KMS-11 (cell line): ENCODE measurements at regions not wholly inside any gene's neighbourhood (a gene's known extent, or its start where the extent isn't known, plus 50 kb on each side); places are given as distances from the start of the nearest gene placed in this dataset.
"Not testable (repeated sequence)": the region's sequence is repeated elsewhere in the genome, so short reads cannot be mapped to it uniquely, and the experiment has no call there.

Source experiments
- H2AFZ ChIP-seq: fragments of 200-600 bp; sonication (generic); 2 replicates; pipeline ENCODE4 v1.6.1; 2016; ENCODE audit warnings: antibody characterized with exemption, mixed run types, low read depth
- H3K27ac ChIP-seq: fragments of 200-600 bp; sonication (generic); 2 replicates; pipeline ENCODE4 v1.6.1; 2016; ENCODE audit warnings: mild to moderate bottlenecking, mixed run types
- H3K27me3 ChIP-seq: fragments of 200-600 bp; sonication (generic); 2 replicates; pipeline ENCODE4 v1.6.1; 2017; ENCODE audit warnings: mild to moderate bottlenecking, low read depth, mixed run types, moderate library complexity; ENCODE audit not compliant: insufficient read depth
- H3K36me3 ChIP-seq: fragments of 200-600 bp; sonication (generic); 2 replicates; pipeline ENCODE4 v1.6.1; 2017; ENCODE audit warnings: mild to moderate bottlenecking, mixed run types; ENCODE audit not compliant: insufficient read depth
- H3K4me1 ChIP-seq: fragments of 200-600 bp; sonication (generic); 2 replicates; pipeline ENCODE4 v1.6.1; 2016; ENCODE audit warnings: mild to moderate bottlenecking, low read depth, mixed run types; ENCODE audit not compliant: poor library complexity, severe bottlenecking
- H3K4me2 ChIP-seq: fragments of 200-600 bp; sonication (generic); 2 replicates; pipeline ENCODE4 v1.7.0; 2016; ENCODE audit warnings: mild to moderate bottlenecking, mixed run types
- H3K4me3 ChIP-seq: fragments of 200-600 bp; sonication (generic); IDR thresholded peaks from 2 replicates; pipeline ENCODE4 v1.6.1; 2017; ENCODE audit warnings: low read depth, low read length, mixed read lengths; ENCODE audit not compliant: insufficient read depth
- H3K79me2 ChIP-seq: fragments of 200-600 bp; sonication (generic); 2 replicates; pipeline ENCODE4 v1.6.1; 2016; ENCODE audit warnings: low read depth, mixed run types; ENCODE audit not compliant: insufficient read depth
- H3K9ac ChIP-seq: fragments of 200-600 bp; sonication (generic); 2 replicates; pipeline ENCODE4 v1.6.1; 2016; ENCODE audit warnings: mild to moderate bottlenecking, mixed run types
- H4K20me1 ChIP-seq: fragments of 200-600 bp; sonication (generic); 2 replicates; pipeline ENCODE4 v1.6.1; 2016; ENCODE audit warnings: mild to moderate bottlenecking, mixed run types; ENCODE audit not compliant: insufficient read depth
- TF ChIP-seq, protein P1 (sequence below): fragments of 200-600 bp; sonication (generic); conservative IDR thresholded peaks from 2 replicates; pipeline ENCODE4 v1.6.1; 2017; ENCODE audit warnings: low read depth, mild to moderate bottlenecking, antibody characterized with exemption, low read length, moderate library complexity, mixed read lengths

DNA sequence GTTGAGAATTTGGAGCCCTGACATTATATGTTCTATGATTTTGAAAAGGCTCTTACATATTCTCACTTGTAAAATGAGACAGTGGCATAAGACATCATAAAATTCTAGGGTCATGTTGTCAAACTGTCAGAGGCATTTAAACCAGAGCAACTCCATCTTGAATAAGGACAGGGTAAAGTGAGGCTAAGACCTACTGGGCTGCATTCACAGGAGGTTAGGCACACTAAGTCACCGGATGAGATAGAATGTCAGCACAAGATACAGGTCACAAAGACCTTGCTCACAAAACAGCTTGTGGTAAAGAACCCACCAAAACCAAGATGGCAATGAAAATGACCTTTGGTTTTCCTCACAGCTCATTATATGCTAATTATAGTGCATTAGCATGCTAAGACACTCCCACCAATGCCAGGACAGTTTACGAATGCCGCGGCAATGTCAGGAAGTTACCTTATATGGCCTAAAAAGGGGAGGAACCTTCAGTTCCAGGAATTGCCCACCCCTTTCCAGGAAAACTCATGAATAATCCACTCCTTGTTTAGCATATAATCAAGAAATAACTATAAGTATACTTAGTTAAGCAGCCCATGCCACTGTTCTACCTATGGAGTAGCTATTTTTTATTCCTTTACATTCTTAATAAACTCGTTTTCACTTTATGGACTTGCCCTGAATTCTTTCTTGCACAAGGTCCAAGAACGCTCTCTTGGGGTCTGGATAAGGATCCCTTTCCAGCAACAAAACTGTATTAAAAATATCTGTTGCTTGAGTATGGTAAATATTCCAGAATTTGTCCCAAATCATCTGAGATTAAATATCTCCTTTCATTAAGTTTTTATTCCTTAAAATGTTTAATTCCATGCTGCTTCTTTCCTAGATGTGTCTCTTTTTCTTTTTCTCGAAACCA is 406.4 kb downstream of the METTL4 start:
- H4K20me1 ChIP-seq = no peaks in the 10 kb centered on the region
- H2AFZ ChIP-seq = no peak overlapping the region
- no peaks in the 10 kb centered on the region for H3K36me3 ChIP-seq
- no peaks in the 10 kb centered on the region for H3K27me3 ChIP-seq
- no peak overlapping the region for H3K4me3 ChIP-seq
- no peaks in the 10 kb centered on the region for H3K79me2 ChIP-seq
- H3K9ac ChIP-seq = no peak overlapping the region
- no peaks in the 10 kb centered on the region for H3K4me1 ChIP-seq
- H3K27ac ChIP-seq = no peak overlapping the region
- H3K4me2 ChIP-seq = no peak overlapping the region
- TF ChIP-seq, protein P1, sequence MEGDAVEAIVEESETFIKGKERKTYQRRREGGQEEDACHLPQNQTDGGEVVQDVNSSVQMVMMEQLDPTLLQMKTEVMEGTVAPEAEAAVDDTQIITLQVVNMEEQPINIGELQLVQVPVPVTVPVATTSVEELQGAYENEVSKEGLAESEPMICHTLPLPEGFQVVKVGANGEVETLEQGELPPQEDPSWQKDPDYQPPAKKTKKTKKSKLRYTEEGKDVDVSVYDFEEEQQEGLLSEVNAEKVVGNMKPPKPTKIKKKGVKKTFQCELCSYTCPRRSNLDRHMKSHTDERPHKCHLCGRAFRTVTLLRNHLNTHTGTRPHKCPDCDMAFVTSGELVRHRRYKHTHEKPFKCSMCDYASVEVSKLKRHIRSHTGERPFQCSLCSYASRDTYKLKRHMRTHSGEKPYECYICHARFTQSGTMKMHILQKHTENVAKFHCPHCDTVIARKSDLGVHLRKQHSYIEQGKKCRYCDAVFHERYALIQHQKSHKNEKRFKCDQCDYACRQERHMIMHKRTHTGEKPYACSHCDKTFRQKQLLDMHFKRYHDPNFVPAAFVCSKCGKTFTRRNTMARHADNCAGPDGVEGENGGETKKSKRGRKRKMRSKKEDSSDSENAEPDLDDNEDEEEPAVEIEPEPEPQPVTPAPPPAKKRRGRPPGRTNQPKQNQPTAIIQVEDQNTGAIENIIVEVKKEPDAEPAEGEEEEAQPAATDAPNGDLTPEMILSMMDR = no peak

DNA sequence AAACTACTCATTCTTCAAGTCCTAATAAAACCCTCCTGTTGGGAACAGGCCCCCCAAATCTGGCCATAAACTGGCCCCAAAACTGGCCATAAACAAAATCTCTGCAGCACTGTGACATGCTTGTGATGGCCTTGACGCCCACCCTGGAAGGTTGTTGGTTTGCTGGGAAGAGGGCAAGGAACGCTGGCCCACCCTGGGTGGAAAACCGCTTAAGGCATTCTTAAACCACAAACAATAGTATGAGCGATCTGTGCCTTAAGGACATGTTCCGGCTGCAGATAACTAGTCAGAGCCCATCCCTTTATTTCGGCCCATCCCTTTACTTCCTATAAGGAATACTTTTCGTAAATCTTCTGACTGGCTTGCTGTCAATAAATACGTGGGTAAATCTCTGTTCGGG is 404.4 kb downstream of the METTL4 start:
- not testable (repeated sequence) for H3K36me3 ChIP-seq, H3K27me3 ChIP-seq, H3K4me1 ChIP-seq, H3K4me2 ChIP-seq, H3K79me2 ChIP-seq, H2AFZ ChIP-seq, H3K27ac ChIP-seq, H4K20me1 ChIP-seq, H3K4me3 ChIP-seq, H3K9ac ChIP-seq

DNA sequence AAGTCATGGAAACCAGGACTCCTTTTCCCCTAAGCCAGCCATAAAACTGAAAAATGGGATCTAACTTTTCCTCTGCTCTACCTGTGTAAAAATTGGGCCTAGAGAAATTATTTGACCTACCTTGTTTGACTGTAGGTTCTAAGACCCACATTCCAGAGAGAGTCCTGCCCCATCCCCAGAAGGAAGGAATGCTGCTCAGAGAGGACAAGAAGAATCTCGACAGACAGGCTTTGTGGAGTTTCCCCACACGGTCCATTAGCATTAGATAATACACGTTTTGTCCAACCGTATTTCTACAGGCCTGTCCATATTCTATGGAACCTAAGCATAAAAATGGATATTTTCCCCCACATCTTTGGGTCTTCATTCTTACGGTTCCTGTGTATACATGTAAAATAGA is 403.3 kb downstream of the METTL4 start:
- Histone ChIP-seq H3K4me1 (no peaks in the 10 kb centered on the region), H3K79me2 (no peaks in the 10 kb centered on the region), H4K20me1 (no peaks in the 10 kb centered on the region), H3K27me3 (no peaks in the 10 kb centered on the region), H3K36me3 (no peaks in the 10 kb centered on the region), H2AFZ (no peak overlapping the region), H3K9ac (no peak overlapping the region), H3K4me3 (no peak overlapping the region), H3K4me2 (no peak overlapping the region), H3K27ac (no peak overlapping the region)
- TF ChIP-seq, protein P1 = no peak

DNA sequence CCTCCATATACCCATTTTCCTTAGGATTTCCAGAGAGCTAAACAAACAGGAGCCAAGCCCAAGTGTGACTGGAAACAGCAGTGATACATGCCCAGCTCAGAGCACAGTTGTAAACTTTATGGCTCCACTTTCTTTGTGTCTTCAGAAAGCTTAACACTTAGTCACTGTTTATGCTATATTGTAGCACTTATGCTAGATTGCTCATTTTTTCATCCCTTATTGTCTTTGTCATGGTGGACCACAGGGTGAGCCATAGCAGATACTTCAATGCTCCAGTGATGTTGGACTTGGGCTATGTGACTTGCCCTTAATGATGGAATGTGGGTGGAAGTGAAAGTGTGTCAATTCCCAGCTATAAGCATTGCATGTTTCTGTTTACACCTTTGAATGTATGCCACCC is 401.6 kb downstream of the METTL4 start:
- H4K20me1 ChIP-seq = no peaks in the 10 kb centered on the region
- no peaks in the 10 kb centered on the region for H3K79me2 ChIP-seq
- H3K9ac ChIP-seq = no peak overlapping the region
- no peaks in the 10 kb centered on the region for H3K36me3 ChIP-seq
- no peak overlapping the region for H3K27ac ChIP-seq
- no peaks in the 10 kb centered on the region for H3K27me3 ChIP-seq
- no peaks in the 10 kb centered on the region for H3K4me1 ChIP-seq
- H3K4me3 ChIP-seq = no peak overlapping the region
- TF ChIP-seq, protein P1 = no peak
- no peak overlapping the region for H3K4me2 ChIP-seq
- no peak overlapping the region for H2AFZ ChIP-seq

DNA sequence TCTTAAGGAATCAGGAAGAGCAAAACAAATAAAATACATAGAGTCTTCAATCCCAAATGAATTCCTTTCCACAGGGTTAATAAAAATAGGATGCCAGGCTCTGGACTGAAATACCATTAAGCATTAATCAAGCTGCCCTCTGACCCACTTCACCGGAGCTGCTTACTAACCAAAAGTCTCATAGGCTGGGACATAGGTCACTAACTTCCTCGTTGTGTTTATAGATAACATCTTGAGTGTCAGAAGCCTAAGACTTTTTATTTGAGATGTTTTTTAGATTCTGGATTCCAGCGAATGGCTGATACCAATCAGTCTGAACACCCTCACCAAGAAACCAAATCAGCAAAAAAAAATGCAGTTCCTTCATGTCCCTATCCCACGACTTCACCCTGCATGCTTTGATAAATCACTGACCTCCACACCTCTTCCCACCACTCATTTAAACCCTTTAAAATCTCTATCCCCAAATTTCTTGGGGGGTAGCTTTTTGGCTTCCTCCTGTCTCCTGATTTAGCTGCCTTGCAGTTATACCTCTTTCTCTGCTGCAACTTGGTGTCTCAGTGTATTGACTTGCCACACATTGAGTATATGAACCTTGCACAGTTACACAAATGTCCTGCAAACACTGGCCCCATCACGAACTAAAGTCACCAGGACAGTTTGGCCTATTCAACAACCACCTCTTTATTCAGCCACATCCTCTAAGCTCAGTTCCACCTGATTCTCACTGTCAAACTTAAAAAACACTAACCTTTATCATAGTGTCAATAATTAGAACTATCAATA is 399.3 kb downstream of the METTL4 start:
- Histone ChIP-seq H3K4me2 (no peak overlapping the region), H3K4me3 (no peak overlapping the region), H4K20me1 (no peaks in the 10 kb centered on the region), H3K27ac (no peak overlapping the region), H3K79me2 (no peaks in the 10 kb centered on the region), H3K9ac (no peak overlapping the region), H3K4me1 (no peaks in the 10 kb centered on the region), H3K36me3 (no peaks in the 10 kb centered on the region), H3K27me3 (no peaks in the 10 kb centered on the region), H2AFZ (no peak overlapping the region)
- TF ChIP-seq, protein P1 = no peak
